ENCODE measurements at regions not wholly inside any gene's neighbourhood (a gene's known extent, or its start where the extent isn't known, plus 50 kb on each side); places are given as distances from the start of the nearest gene placed in this dataset.

DNA sequence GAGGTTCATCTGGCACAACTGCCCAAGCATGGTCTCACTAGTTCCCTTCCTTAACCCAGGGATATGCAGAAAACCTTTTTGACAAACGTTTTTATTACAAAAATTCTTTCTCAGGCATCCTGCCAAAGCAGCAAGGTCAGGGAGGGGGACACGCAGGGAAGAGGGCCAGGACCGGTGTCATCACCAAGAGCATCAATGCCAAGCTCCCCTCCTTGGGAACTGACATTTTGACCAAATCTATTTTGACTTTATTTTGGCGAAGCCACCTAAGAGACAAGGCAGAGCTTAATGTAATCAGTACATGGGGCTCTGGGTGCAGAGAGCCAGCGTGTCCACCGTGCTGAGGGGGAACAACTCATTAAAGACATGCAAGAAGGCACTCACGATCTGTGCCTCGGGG is 265.2 kb downstream of the CBLN1 start:
- no peak for TF ChIP-seq JUND (IDR thresholded peaks at IDR 0.05)
- TF ChIP-seq, protein P1, sequence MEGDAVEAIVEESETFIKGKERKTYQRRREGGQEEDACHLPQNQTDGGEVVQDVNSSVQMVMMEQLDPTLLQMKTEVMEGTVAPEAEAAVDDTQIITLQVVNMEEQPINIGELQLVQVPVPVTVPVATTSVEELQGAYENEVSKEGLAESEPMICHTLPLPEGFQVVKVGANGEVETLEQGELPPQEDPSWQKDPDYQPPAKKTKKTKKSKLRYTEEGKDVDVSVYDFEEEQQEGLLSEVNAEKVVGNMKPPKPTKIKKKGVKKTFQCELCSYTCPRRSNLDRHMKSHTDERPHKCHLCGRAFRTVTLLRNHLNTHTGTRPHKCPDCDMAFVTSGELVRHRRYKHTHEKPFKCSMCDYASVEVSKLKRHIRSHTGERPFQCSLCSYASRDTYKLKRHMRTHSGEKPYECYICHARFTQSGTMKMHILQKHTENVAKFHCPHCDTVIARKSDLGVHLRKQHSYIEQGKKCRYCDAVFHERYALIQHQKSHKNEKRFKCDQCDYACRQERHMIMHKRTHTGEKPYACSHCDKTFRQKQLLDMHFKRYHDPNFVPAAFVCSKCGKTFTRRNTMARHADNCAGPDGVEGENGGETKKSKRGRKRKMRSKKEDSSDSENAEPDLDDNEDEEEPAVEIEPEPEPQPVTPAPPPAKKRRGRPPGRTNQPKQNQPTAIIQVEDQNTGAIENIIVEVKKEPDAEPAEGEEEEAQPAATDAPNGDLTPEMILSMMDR (IDR thresholded peaks at IDR 0.05; ENCODE audit: low read depth, low read length, missing input control): no peak
- no peak for TF ChIP-seq YY1 (IDR thresholded peaks at IDR 0.05)
- no peak for TF ChIP-seq NR2F2 (IDR thresholded peaks at IDR 0.05)
- no peak for TF ChIP-seq FOXA1 (IDR thresholded peaks at IDR 0.05)
- TF ChIP-seq, protein P2, sequence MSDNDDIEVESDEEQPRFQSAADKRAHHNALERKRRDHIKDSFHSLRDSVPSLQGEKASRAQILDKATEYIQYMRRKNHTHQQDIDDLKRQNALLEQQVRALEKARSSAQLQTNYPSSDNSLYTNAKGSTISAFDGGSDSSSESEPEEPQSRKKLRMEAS (IDR thresholded peaks at IDR 0.05): no peak
